ENCODE measurements at regions not wholly inside any gene's neighbourhood (a gene's known extent, or its start where the extent isn't known, plus 50 kb on each side); places are given as distances from the start of the nearest gene placed in this dataset.
"Not testable (repeated sequence)": the region's sequence is repeated elsewhere in the genome, so short reads cannot be mapped to it uniquely, and the experiment has no call there.

DNA sequence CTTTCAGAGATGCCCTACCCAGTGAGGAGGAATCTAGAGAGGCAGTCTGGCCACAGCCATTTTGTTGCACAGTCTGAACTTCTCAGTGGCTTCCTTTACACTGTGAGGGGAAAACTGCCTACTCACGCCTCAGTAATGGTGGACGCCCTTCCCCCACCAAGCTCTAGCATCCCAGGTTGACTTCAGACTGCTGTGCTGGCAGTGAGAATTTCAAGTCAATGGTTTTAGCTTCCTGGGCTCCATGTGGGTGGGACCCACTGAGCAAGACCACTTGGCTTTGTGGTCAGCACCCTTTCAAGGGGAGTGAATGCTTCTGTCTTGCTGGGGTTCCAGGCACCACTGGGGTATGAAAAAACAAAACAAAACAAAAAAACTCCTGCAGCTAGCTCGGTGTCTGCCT is 663.2 kb upstream of the ZNF385D start:
- no peak overlapping the region for H2AFZ ChIP-seq (ENCODE audit: low read length)
- no peaks in the 10 kb centered on the region for H3K4me1 ChIP-seq (ENCODE audit: insufficient read depth, low read length)
- H4K20me1 ChIP-seq (ENCODE audit: low read length), result no peaks in the 10 kb centered on the region
- POLR2A ChIA-PET (ENCODE audit: unreplicated experiment), result no interaction called here
- no peaks in the 10 kb centered on the region for H3F3A ChIP-seq (ENCODE audit: low read length, unreplicated experiment)
- no peaks in the 10 kb centered on the region for H3K9me2 ChIP-seq (replicated peaks; ENCODE audit: low read length)
- no peaks in the 10 kb centered on the region for H3K79me2 ChIP-seq (ENCODE audit: low read length)
- intact Hi-C loops (cut with micrococcal nuclease), result no loop called here
- no TSS peak for BruUV-seq (replicated peaks)
- CTCF ChIA-PET, result no interaction called here
- H3K27me3 ChIP-seq (ENCODE audit: low read length), result no peaks in the 10 kb centered on the region
- no peak overlapping the region for H3K4me3 ChIP-seq (ENCODE audit: low read length)
- H3K36me3 ChIP-seq (ENCODE audit: low read depth, low read length), result no peaks in the 10 kb centered on the region
- TF ChIP-seq, protein P1, sequence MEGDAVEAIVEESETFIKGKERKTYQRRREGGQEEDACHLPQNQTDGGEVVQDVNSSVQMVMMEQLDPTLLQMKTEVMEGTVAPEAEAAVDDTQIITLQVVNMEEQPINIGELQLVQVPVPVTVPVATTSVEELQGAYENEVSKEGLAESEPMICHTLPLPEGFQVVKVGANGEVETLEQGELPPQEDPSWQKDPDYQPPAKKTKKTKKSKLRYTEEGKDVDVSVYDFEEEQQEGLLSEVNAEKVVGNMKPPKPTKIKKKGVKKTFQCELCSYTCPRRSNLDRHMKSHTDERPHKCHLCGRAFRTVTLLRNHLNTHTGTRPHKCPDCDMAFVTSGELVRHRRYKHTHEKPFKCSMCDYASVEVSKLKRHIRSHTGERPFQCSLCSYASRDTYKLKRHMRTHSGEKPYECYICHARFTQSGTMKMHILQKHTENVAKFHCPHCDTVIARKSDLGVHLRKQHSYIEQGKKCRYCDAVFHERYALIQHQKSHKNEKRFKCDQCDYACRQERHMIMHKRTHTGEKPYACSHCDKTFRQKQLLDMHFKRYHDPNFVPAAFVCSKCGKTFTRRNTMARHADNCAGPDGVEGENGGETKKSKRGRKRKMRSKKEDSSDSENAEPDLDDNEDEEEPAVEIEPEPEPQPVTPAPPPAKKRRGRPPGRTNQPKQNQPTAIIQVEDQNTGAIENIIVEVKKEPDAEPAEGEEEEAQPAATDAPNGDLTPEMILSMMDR (conservative IDR thresholded peaks at IDR 0.05; ENCODE audit: low read depth, low read length), result no peak
- TF ChIP-seq EZH2 (IDR thresholded peaks at IDR 0.05; ENCODE audit: low read length, unreplicated experiment) (no peak), EZH2phosphoT487 (IDR thresholded peaks at IDR 0.05; ENCODE audit: borderline replicate concordance, low read length) (no peak)
- ATAC-seq, result no peak
- H3K27ac ChIP-seq (ENCODE audit: low read length), result no peak overlapping the region
- no peak for DNase-seq
- no peak overlapping the region for H3K9ac ChIP-seq (ENCODE audit: low read length)
- H3K4me2 ChIP-seq (ENCODE audit: low read length), result no peak overlapping the region
- no peaks in the 10 kb centered on the region for H3K9me3 ChIP-seq (ENCODE audit: low read length)

DNA sequence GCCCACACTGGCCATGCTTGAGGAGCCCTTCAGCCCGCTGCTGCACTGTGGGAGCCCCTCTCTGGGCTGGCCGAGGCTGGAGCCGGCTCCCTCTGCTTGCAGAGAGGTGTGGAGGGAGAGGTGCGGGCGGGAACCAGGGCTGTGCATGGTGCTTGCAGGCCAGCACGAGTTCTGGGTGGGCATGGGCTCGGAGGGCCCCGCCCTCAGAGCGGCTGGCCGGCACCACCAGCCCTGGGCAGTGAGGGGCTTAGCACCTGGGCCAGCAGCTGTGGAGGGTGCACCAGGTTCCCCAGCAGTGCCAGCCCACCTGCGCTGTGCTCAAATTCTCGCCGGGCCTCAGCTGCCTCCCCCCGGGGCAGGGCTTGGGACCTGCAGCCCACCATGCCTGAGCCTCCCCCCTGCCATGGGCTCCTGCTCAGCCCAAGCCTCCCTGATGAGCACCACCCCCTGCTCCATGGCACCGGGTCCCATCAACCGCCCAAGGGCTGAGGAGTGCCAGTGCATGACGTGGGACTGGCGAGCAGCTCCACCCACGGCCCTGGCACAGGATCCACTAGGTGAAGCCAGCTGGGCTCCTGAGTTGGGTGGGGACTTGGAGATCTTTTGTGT is 665.9 kb upstream of the ZNF385D start:
- H3K27me3 ChIP-seq (ENCODE audit: low read length); H3K27ac ChIP-seq (ENCODE audit: low read length); H3F3A ChIP-seq (ENCODE audit: low read length, unreplicated experiment); H3K4me2 ChIP-seq (ENCODE audit: low read length); H3K4me1 ChIP-seq (ENCODE audit: insufficient read depth, low read length); H4K20me1 ChIP-seq (ENCODE audit: low read length); ATAC-seq; H3K9me2 ChIP-seq (replicated peaks; ENCODE audit: low read length); intact Hi-C loops (cut with micrococcal nuclease); CTCF ChIA-PET; H3K36me3 ChIP-seq (ENCODE audit: low read depth, low read length); H2AFZ ChIP-seq (ENCODE audit: low read length); H3K4me3 ChIP-seq (ENCODE audit: low read length); POLR2A ChIA-PET (ENCODE audit: unreplicated experiment); H3K9me3 ChIP-seq (ENCODE audit: low read length); BruUV-seq (replicated peaks); H3K79me2 ChIP-seq (ENCODE audit: low read length); DNase-seq; H3K9ac ChIP-seq (ENCODE audit: low read length): not testable (repeated sequence)

DNA sequence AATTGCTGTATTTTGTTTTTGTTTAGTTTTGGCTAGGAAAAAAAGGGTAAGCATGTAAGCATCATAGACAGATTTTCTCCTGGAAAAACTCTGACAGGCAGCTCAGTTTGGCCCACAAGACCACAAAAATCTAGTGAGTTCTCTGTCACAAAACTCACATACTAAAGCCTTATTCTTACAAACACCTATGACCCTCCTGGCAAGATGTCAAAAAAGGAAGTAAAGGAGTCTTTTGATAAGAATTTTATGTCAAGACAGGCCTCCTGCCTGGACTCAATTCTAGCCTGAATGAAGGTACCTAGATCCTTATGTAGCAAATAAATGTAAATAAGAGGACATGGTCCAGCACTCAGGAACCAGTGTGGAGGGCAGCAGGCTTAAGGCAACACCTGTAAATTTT is 668.3 kb upstream of the ZNF385D start:
- Histone ChIP-seq H3K9ac (ENCODE audit: low read length) (no peak overlapping the region), H3K4me1 (ENCODE audit: insufficient read depth, low read length) (no peaks in the 10 kb centered on the region), H3K9me2 (replicated peaks; ENCODE audit: low read length) (no peaks in the 10 kb centered on the region), H3K36me3 (ENCODE audit: low read depth, low read length) (no peaks in the 10 kb centered on the region), H3K27ac (ENCODE audit: low read length) (no peak overlapping the region), H3K4me2 (ENCODE audit: low read length) (no peak overlapping the region), H3K27me3 (ENCODE audit: low read length) (no peaks in the 10 kb centered on the region), H3F3A (ENCODE audit: low read length, unreplicated experiment) (no peaks in the 10 kb centered on the region), H3K9me3 (ENCODE audit: low read length) (no peaks in the 10 kb centered on the region), H3K4me3 (ENCODE audit: low read length) (no peak overlapping the region), H3K79me2 (ENCODE audit: low read length) (no peaks in the 10 kb centered on the region), H4K20me1 (ENCODE audit: low read length) (no peaks in the 10 kb centered on the region), H2AFZ (ENCODE audit: low read length) (no peak overlapping the region)
- intact Hi-C loops (cut with micrococcal nuclease), result no loop called here
- POLR2A ChIA-PET (ENCODE audit: unreplicated experiment), result no interaction called here
- ATAC-seq (no peak), DNase-seq (no peak)
- no TSS peak for BruUV-seq (replicated peaks)
- CTCF ChIA-PET, result no interaction called here
- no peak for TF ChIP-seq EZH2 (IDR thresholded peaks at IDR 0.05; ENCODE audit: low read length, unreplicated experiment)
- TF ChIP-seq EZH2phosphoT487 (IDR thresholded peaks at IDR 0.05; ENCODE audit: borderline replicate concordance, low read length), result no peak
- TF ChIP-seq, protein P1 (conservative IDR thresholded peaks at IDR 0.05; ENCODE audit: low read depth, low read length), result no peak
